ENCODE measurements at regions not wholly inside any gene's neighbourhood (a gene's known extent, or its start where the extent isn't known, plus 50 kb on each side); places are given as distances from the start of the nearest gene placed in this dataset.

DNA sequence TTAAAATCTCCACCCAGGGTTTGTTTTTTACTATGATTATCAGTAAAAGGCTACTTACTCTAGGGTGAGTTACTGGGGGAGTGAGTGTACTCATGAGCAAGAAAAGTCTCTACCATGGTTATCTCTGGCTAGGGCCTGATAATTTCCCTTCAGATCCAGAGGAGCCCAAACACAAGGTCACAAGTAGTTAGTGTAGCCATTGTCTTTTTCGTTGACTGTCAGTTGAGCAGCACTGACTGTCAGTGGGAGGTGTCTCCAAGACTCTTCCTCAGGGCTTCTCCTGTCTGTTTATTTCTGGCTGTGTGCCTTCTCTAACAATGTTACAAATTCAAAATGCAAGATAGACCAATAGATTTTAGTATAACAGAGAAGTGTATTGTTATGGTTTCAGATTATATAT lies 181.2 kb upstream of the MIS18BP1 start (continued):
- TF ChIP-seq ZNF462 (CRISPR knock-in tag; IDR thresholded peaks at IDR 0.05) (no peak), EZH2phosphoT487 (IDR thresholded peaks at IDR 0.05; ENCODE audit: unreplicated experiment) (no peak), REST (IDR thresholded peaks at IDR 0.05; ENCODE audit: unreplicated experiment) (no peak), ETS1 (IDR thresholded peaks at IDR 0.05) (no peak), ZNF331 (CRISPR knock-in tag; IDR thresholded peaks at IDR 0.05; ENCODE audit: low read depth) (no peak)

All from GM23338 (cell line).